SJCRH30 (cell line): ENCODE measurements at regions not wholly inside any gene's neighbourhood (a gene's known extent, or its start where the extent isn't known, plus 50 kb on each side); places are given as distances from the start of the nearest gene placed in this dataset.

Experiments
- DNase-seq, 2 experiments: peaks; one replicate each; pipeline ENCODE4 v3.0.0-alpha.2; 2015 to 2020
- H3K27ac ChIP-seq: fragments of 250-450 bp; sonication (Bioruptor Pico); 2 replicates; pipeline ENCODE4 v1.5.1; 2020; ENCODE audit warnings: mild to moderate bottlenecking, moderate library complexity
- H3K27me3 ChIP-seq: fragments of 250-450 bp; sonication (Bioruptor Pico); 2 replicates; pipeline ENCODE4 v1.5.1; 2020; ENCODE audit warnings: mild to moderate bottlenecking, moderate library complexity
- H3K36me3 ChIP-seq: fragments of 250-450 bp; sonication (Bioruptor Pico); 2 replicates; pipeline ENCODE4 v1.5.1; 2020; ENCODE audit warnings: mild to moderate bottlenecking, moderate library complexity
- H3K4me1 ChIP-seq: fragments of 250-450 bp; sonication (Bioruptor Pico); 2 replicates; pipeline ENCODE4 v1.5.1; 2020; ENCODE audit warnings: mild to moderate bottlenecking, moderate library complexity
- H3K4me3 ChIP-seq: fragments of 250-450 bp; sonication (Bioruptor Pico); 2 replicates; pipeline ENCODE4 v1.5.1; 2020; ENCODE audit warnings: mild to moderate bottlenecking, moderate library complexity
- H3K9me3 ChIP-seq: fragments of 250-450 bp; sonication (Bioruptor Pico); replicated peaks from 2 replicates; pipeline ENCODE4 v1.5.1; 2020; ENCODE audit warnings: mild to moderate bottlenecking, moderate library complexity

DNA sequence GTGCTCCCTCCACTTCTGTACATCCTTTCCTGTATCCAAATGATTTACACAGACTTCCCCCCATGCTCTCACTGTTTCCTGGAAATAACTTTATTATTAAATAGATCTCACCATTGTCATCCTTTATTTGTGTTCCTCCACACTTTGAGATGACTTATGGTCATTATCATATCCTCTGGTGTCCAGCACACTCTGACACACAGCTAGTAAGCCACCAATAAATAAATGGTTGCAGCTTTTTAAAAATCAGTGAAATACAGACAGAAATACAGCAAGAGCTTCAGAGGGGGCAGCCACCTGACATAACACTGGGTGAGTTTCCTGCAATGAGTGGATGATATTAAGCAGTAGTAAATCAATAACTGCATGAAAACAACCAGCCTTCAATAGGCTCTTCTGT is 2036.4 kb upstream of the AGA start:
- no peaks in the 10 kb centered on the region for H3K27me3 ChIP-seq
- no peaks in the 10 kb centered on the region for H3K4me1 ChIP-seq
- H3K4me3 ChIP-seq = no peak overlapping the region
- H3K27ac ChIP-seq = no peak overlapping the region
- H3K9me3 ChIP-seq = no peaks in the 10 kb centered on the region
- no peaks in the 10 kb centered on the region for H3K36me3 ChIP-seq
- DNase-seq = no peak

DNA sequence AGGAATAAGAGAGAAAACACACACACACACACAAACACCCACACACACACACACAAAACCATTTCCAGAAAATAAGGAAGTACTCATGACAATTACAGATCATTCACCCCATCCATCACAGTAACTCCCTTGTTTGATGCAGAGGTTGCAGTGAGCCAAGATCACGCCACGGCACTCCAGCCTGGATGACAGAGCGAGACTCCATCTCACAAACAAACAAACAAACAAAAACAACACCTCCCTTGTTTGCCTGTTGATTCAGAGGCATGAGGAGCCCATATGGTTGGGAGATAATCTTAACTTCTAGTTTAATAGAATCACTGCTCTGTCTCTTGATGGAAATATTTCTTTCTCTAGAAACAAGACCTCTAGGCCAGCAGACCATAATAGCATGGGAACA is 2043.5 kb upstream of the AGA start:
- DNase-seq = no peak
- Histone ChIP-seq H3K9me3 (no peaks in the 10 kb centered on the region), H3K27ac (no peak overlapping the region), H3K4me1 (no peaks in the 10 kb centered on the region), H3K36me3 (no peaks in the 10 kb centered on the region), H3K27me3 (no peaks in the 10 kb centered on the region), H3K4me3 (no peak overlapping the region)

DNA sequence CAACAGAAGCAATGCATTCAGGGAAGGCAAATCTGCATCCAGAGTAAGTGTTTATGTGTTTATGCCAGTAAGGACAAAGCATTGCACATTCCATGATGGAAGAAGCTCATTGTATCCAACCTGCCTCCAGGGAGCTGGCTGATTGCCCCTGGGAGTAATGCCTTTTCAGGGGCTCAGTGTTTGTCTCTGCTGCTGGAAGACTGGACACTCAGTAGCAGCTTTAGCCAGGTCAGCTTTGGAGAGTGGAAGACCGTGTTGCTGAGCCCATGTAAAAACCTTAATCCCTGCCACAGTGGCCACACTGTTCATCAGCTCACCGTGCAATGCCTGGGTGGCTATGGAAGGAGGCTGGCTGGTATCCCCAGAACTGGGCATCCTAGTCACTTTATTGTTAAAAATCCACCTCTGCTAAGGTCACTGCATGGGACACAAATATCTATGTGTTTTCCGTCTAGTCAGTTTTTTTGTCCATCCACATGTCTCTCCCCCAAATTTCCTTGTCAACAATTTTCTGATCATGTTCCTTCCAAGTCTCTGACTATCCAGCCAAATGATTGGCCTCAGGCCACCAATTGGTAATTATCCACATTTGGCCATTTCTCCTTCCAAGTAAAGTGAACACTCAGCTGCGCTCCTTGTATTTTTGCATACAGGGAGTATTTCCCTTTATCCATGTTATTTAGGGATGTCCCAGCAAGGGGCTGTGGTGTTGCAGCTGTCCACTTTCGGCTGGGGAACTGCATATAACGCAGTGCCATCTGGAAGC is 2044.5 kb upstream of the AGA start:
- Histone ChIP-seq H3K9me3 (no peaks in the 10 kb centered on the region), H3K4me1 (no peaks in the 10 kb centered on the region), H3K4me3 (no peak overlapping the region), H3K27me3 (no peaks in the 10 kb centered on the region), H3K27ac (no peak overlapping the region), H3K36me3 (no peaks in the 10 kb centered on the region)
- DNase-seq = peak in 1 of 2 experiments; percentile 2

DNA sequence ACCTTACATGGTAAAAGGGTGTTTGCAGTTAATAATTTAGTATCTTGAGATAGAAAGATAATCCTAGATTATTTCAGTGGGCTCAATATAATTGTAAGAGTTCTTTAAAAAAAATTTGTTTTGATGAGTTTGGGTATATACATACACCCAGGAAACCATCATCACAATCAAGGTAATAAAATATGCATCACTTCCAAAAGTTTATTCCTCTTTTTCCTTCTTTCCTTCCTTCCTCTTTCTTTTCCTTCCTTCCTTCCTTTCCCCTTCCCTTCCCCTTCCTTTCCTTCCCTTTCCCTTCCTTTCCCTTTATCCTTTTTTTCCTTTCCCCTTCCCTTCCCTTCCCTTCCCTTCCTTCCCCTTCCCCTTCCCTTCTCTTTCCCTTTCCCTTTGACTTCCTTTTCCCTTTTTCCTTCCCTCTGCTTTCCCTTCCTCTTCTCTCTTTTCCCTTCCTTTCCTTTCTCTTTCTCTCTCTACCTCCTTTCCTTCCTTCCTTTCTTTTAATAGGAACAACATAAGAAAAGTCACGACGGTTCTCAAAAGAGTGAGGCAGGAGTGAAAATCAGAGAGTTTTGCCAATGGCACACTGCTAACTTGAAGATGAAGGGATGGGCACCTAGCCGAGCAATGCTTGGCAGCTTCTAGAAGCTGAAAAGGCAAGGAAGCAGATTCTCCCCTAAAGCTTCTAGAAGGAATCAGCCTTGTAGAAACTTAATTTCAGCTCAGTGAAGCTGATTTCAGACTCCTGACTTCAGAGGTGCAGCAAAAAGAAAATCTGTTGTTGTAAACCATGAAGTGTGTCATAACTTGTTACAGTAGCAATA is 2050.2 kb upstream of the AGA start:
- no peak for DNase-seq

DNA sequence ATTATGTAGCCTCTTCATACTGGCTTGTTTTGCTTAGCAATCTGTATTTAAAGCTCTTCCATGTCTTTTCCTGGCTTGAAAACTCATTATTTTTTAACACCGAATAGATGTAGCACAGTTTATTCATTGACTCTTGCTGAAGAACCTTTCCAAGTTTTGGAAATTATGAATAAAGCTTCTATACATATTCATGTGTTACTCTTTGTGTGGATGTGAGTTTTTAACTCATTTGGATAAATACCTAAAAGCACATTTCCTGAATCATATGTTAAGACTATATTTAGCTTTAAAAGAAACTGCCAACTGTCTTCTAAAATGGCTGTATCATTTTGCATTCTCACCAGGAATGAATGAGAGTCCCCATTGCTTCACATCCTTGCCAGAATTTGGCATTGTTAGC is 2061.7 kb upstream of the AGA start:
- no peak for DNase-seq
- no peaks in the 10 kb centered on the region for H3K27me3 ChIP-seq

More for the DNA sequence above, 2050.2 kb upstream of the AGA start:
- no peak overlapping the region for H3K4me3 ChIP-seq
- H3K9me3 ChIP-seq = no peaks in the 10 kb centered on the region
- no peaks in the 10 kb centered on the region for H3K36me3 ChIP-seq
- no peaks in the 10 kb centered on the region for H3K27me3 ChIP-seq
- no peaks in the 10 kb centered on the region for H3K4me1 ChIP-seq
- H3K27ac ChIP-seq = no peak overlapping the region

DNA sequence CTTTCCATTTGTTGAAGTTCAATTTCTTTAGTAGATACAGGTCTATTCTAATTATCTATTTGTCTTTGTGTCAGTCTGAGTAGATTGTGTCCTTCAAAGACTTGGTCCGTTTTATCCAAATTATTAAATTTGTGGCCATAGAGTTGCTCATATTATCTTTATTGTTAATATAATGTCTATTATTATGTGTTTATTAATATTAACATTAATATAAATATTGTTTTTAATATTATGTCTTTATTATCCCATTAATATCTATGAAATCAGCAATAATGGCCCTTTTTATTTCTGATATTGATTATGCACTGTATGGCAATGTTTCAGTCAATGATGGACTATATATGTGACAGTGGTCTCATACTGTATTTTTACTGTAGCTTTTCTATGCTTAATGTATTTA is 2067.3 kb upstream of the AGA start:
- Histone ChIP-seq H3K36me3 (no peaks in the 10 kb centered on the region), H3K27me3 (no peaks in the 10 kb centered on the region), H3K27ac (no peak overlapping the region), H3K9me3 (no peaks in the 10 kb centered on the region), H3K4me1 (no peaks in the 10 kb centered on the region), H3K4me3 (no peak overlapping the region)
- DNase-seq = no peak

More for the DNA sequence above, 2061.7 kb upstream of the AGA start:
- Histone ChIP-seq H3K4me1 (no peaks in the 10 kb centered on the region), H3K27ac (no peak overlapping the region), H3K9me3 (no peaks in the 10 kb centered on the region), H3K4me3 (no peak overlapping the region), H3K36me3 (no peaks in the 10 kb centered on the region)

DNA sequence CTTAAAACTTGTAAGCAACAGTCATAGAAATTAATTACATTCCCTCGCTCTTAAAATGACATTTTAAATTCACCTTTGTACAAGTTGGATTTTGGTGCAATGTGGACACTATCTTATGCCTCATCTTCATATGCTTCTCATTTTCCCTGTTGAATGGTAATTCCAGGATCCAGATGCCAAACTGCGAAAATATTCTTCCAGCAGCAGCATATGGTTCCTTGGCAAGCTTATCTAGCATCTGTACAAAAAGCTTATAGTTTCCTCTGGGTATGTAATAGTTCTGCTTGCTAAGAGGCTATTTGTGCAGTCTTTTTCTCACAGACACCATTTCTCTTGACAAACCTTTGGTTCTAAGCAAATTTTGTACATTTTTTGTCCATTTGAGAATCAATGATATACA is 2079.7 kb upstream of the AGA start:
- Histone ChIP-seq H3K4me1 (no peaks in the 10 kb centered on the region), H3K4me3 (no peak overlapping the region), H3K27me3 (no peaks in the 10 kb centered on the region), H3K9me3 (no peaks in the 10 kb centered on the region), H3K27ac (no peak overlapping the region), H3K36me3 (no peaks in the 10 kb centered on the region)
- no peak for DNase-seq

DNA sequence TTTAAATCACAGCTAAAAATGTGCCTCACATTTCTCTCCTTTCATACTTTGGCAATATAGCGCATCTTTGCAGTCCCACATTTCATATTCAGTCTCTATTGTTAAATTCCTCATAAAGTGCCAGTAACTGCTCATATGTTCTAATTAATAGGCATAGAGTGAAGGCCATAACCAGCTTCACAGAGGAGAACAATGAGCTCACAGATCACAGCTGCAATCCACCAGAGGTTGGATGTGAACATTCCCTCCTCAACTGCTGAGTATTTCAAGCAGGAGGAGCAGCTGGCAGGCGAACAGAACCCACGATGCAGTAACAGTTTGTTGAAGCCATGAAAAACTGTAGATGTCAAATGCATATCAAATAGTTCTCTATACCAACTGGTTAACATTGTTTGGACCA is 2088.7 kb upstream of the AGA start:
- H3K27ac ChIP-seq = no peak overlapping the region
- peak in 1 of 2 experiments; percentile 17 for DNase-seq
- H3K4me1 ChIP-seq = no peaks in the 10 kb centered on the region

DNA sequence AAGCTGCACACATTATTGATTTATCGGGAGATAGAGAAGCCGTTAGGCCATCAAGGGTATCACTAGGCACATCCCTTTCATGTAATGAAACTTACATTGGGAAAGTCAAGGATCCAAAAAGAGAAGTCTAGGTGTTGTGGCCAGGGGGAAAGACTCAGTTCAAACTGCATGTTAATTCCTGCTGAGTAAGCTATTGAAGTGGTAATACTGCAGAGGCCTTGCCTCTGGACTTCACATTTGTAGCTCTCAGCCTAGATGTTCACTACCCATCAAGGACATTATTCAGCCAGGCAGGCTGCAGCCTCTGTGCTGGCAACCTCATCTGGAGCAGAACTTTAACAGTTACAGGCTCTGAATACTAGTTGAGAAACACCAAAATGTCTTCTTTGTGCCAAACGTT is 2094.5 kb upstream of the AGA start:
- Histone ChIP-seq H3K36me3 (no peaks in the 10 kb centered on the region), H3K9me3 (no peaks in the 10 kb centered on the region), H3K4me1 (no peaks in the 10 kb centered on the region), H3K4me3 (no peak overlapping the region), H3K27ac (no peak overlapping the region), H3K27me3 (no peaks in the 10 kb centered on the region)
- DNase-seq = no peak

More for the DNA sequence above, 2088.7 kb upstream of the AGA start:
- no peaks in the 10 kb centered on the region for H3K9me3 ChIP-seq
- H3K27me3 ChIP-seq = no peaks in the 10 kb centered on the region
- no peak overlapping the region for H3K4me3 ChIP-seq
- no peaks in the 10 kb centered on the region for H3K36me3 ChIP-seq

DNA sequence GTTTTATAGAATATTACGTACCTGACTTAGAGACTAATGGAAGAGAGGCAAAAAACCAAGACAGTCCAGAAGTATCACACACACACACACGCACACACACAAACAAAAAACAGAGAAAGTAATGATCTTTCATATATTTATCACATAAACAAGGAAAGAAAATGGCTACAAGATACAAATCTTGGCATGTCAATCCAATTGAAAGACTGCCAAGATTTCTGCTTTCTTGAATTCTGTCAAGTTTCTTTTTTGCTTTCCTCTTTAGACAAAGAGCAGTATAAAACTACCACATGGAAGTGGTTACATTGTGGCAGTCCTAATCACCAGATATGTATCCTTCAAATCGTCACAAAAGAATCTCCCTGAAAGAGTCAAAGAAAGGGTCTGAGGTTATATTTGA is 2097.4 kb upstream of the AGA start:
- Histone ChIP-seq H3K36me3 (no peaks in the 10 kb centered on the region), H3K4me1 (no peaks in the 10 kb centered on the region), H3K27ac (no peak overlapping the region), H3K27me3 (no peaks in the 10 kb centered on the region), H3K9me3 (no peaks in the 10 kb centered on the region), H3K4me3 (no peak overlapping the region)
- DNase-seq = no peak

DNA sequence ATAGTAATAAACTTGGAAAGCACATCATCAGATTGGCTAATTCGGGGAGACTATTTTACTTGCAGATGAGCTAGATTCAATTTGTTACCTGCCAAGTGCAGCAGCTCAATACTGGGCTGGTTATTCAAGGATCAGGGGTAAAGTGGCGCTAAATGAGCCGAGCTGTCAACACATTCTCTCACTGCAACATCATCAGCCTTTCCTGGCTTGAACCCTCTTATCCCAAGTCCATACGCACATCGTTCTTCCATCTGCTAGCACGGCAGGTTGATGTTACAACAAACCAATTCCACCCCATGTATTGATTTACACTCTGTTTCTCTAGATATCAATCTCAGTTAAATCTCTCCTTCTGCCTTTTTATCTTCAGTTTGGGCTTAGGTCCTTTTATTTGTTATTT is 2101.5 kb upstream of the AGA start:
- H3K36me3 ChIP-seq = no peaks in the 10 kb centered on the region
- DNase-seq = no peak

DNA sequence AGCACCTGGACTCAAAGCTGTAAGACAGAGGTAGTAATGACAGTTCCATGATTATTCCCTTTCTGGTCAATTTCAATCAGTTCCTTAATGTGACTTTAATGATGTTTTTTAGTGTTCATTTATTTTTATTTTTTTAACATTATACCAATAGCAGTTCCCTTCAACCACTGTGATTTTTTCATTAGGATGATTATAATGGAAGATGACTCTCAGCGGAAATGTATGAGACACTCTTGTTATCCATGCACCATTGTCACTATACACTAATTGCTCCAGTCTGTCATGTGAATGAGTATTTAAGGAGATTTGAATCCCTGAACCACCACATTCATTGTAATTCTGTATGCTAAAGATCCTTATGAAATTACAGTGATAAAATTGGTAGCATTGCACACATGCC is 2102.3 kb upstream of the AGA start:
- no peaks in the 10 kb centered on the region for H3K4me1 ChIP-seq
- no peaks in the 10 kb centered on the region for H3K9me3 ChIP-seq
- H3K4me3 ChIP-seq = no peak overlapping the region
- H3K27me3 ChIP-seq = no peaks in the 10 kb centered on the region
- no peak overlapping the region for H3K27ac ChIP-seq
- H3K36me3 ChIP-seq = no peaks in the 10 kb centered on the region
- DNase-seq = no peak

More for the DNA sequence above, 2101.5 kb upstream of the AGA start:
- Histone ChIP-seq H3K4me3 (no peak overlapping the region), H3K27me3 (no peaks in the 10 kb centered on the region), H3K27ac (no peak overlapping the region), H3K4me1 (no peaks in the 10 kb centered on the region), H3K9me3 (no peaks in the 10 kb centered on the region)

DNA sequence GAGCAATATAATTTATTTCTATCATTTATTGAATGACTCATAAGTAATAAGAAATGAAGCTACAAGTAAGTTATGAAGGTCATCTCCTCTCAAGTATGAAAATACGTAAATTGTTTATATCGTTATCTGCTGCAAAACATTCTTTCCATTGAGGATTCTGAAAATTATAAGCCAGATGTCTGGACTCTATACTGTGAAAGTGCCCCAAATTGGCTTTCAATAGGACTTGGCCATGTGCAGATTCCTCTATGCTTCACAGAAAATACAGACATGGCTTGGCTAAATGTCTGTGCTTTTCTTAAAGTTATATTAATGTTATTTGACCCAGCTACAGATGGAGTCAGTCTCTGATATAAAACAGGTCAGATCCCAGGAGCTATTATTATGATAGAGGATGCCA is 2109.9 kb upstream of the AGA start:
- Histone ChIP-seq H3K36me3 (no peaks in the 10 kb centered on the region), H3K9me3 (no peaks in the 10 kb centered on the region), H3K27me3 (no peaks in the 10 kb centered on the region), H3K27ac (no peak overlapping the region), H3K4me1 (no peaks in the 10 kb centered on the region), H3K4me3 (no peak overlapping the region)
- DNase-seq = no peak

DNA sequence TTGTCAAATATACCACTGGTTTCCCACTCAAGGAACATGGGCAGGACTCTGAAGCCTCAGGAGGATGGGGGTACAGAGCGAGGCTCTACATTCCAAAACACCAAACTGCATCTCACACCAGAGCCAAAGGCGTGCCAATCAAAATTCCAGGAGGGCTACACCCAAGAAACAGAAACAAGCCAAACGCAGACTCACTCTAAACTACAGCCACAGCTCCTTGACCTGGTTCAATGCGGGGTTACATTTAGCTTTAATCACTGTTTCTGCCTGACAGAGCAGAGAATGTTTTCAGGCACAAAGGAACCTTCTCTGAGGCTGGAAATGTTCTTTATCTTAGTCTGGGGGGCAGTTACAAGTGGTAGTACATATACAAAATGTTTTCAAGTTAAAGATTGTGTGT is 2121.5 kb upstream of the AGA start:
- Histone ChIP-seq H3K27me3 (no peaks in the 10 kb centered on the region), H3K36me3 (no peaks in the 10 kb centered on the region), H3K9me3 (no peaks in the 10 kb centered on the region), H3K4me3 (no peak overlapping the region), H3K4me1 (no peaks in the 10 kb centered on the region), H3K27ac (no peak overlapping the region)
- no peak for DNase-seq

DNA sequence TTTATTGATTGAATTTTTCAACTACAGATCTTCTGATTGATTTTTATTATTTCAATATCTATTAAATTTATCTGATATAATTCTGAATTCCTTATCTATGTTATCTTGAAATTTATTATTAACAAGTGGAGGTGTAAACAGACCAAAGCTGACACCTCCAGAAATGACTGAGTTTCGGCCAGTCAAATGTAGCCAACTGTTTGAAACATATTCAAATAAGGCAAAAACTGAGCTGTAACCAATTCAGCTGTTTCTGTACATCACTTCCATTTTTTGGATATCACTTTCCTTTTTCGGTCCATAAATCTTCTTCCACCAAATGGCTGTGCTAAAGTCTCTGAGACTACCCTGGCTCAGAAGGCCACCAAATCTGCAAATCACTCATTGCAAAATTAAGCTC is 2127.3 kb upstream of the AGA start:
- no peaks in the 10 kb centered on the region for H3K36me3 ChIP-seq
- no peaks in the 10 kb centered on the region for H3K4me1 ChIP-seq
- DNase-seq = no peak
- no peaks in the 10 kb centered on the region for H3K27me3 ChIP-seq
- no peak overlapping the region for H3K4me3 ChIP-seq
- no peak overlapping the region for H3K27ac ChIP-seq
- H3K9me3 ChIP-seq = no peaks in the 10 kb centered on the region
